ENCODE measurements at regions not wholly inside any gene's neighbourhood (a gene's known extent, or its start where the extent isn't known, plus 50 kb on each side); places are given as distances from the start of the nearest gene placed in this dataset.

- Histone ChIP-seq H3K27ac (ENCODE audit: low read depth, low read length) (no peak overlapping the region), H3K9ac (ENCODE audit: low read length) (no peak overlapping the region), H3K27me3 (ENCODE audit: control insufficient read depth, insufficient read depth, low read length) (no peaks in the 10 kb centered on the region), H3K4me3 (ENCODE audit: low read length) (no peak overlapping the region), H3K36me3 (ENCODE audit: control insufficient read depth, insufficient read depth, low read length) (no peaks in the 10 kb centered on the region), H3K4me1 (ENCODE audit: control insufficient read depth, insufficient read depth, low read length) (no peaks in the 10 kb centered on the region)
Observed at GRCh38 chr6:44624226-44624625, 236.7 kb downstream of the CDC5L start.

- Histone ChIP-seq H3K36me3 (ENCODE audit: control insufficient read depth, insufficient read depth, low read length) (no peaks in the 10 kb centered on the region), H3K27ac (ENCODE audit: low read depth, low read length) (no peak overlapping the region), H3K9ac (ENCODE audit: low read length) (no peak overlapping the region), H3K4me3 (ENCODE audit: low read length) (no peak overlapping the region), H3K4me1 (ENCODE audit: control insufficient read depth, insufficient read depth, low read length) (no peaks in the 10 kb centered on the region), H3K27me3 (ENCODE audit: control insufficient read depth, insufficient read depth, low read length) (no peaks in the 10 kb centered on the region)
Observed at GRCh38 chr6:44624936-44625573, 237.5 kb downstream of the CDC5L start.

GRCh38 chr6:44625996-44626395 is 238.5 kb downstream of the CDC5L start:
- no peak overlapping the region for H3K4me3 ChIP-seq (ENCODE audit: low read length)
- no peak overlapping the region for H3K27ac ChIP-seq (ENCODE audit: low read depth, low read length)
- H3K27me3 ChIP-seq (ENCODE audit: control insufficient read depth, insufficient read depth, low read length) = no peaks in the 10 kb centered on the region

GRCh38 chr6:44626616-44627015 is 239.1 kb downstream of the CDC5L start:
- H3K36me3 ChIP-seq (ENCODE audit: control insufficient read depth, insufficient read depth, low read length) = no peaks in the 10 kb centered on the region

More at GRCh38 chr6:44625996-44626395, 238.5 kb downstream of the CDC5L start:
- Histone ChIP-seq H3K4me1 (ENCODE audit: control insufficient read depth, insufficient read depth, low read length) (no peaks in the 10 kb centered on the region), H3K36me3 (ENCODE audit: control insufficient read depth, insufficient read depth, low read length) (no peaks in the 10 kb centered on the region), H3K9ac (ENCODE audit: low read length) (no peak overlapping the region)

GRCh38 chr6:44627091-44627882 is 239.8 kb downstream of the CDC5L start:
- no peaks in the 10 kb centered on the region for H3K4me1 ChIP-seq (ENCODE audit: control insufficient read depth, insufficient read depth, low read length)

More at GRCh38 chr6:44626616-44627015, 239.1 kb downstream of the CDC5L start:
- Histone ChIP-seq H3K27me3 (ENCODE audit: control insufficient read depth, insufficient read depth, low read length) (no peaks in the 10 kb centered on the region), H3K9ac (ENCODE audit: low read length) (no peak overlapping the region), H3K4me1 (ENCODE audit: control insufficient read depth, insufficient read depth, low read length) (no peaks in the 10 kb centered on the region), H3K4me3 (ENCODE audit: low read length) (no peak overlapping the region), H3K27ac (ENCODE audit: low read depth, low read length) (no peak overlapping the region)

GRCh38 chr6:44627883-44628271 is 240.4 kb downstream of the CDC5L start:
- H3K4me1 ChIP-seq (ENCODE audit: control insufficient read depth, insufficient read depth, low read length) = no peaks in the 10 kb centered on the region
- H3K27me3 ChIP-seq (ENCODE audit: control insufficient read depth, insufficient read depth, low read length) = no peaks in the 10 kb centered on the region
- no peak overlapping the region for H3K9ac ChIP-seq (ENCODE audit: low read length)
- no peak overlapping the region for H3K4me3 ChIP-seq (ENCODE audit: low read length)
- no peaks in the 10 kb centered on the region for H3K36me3 ChIP-seq (ENCODE audit: control insufficient read depth, insufficient read depth, low read length)
- H3K27ac ChIP-seq (ENCODE audit: low read depth, low read length) = no peak overlapping the region

More at GRCh38 chr6:44627091-44627882, 239.8 kb downstream of the CDC5L start:
- Histone ChIP-seq H3K36me3 (ENCODE audit: control insufficient read depth, insufficient read depth, low read length) (no peaks in the 10 kb centered on the region), H3K27ac (ENCODE audit: low read depth, low read length) (no peak overlapping the region), H3K4me3 (ENCODE audit: low read length) (no peak overlapping the region), H3K27me3 (ENCODE audit: control insufficient read depth, insufficient read depth, low read length) (no peaks in the 10 kb centered on the region), H3K9ac (ENCODE audit: low read length) (no peak overlapping the region)

GRCh38 chr6:44628347-44628746 is 240.8 kb downstream of the CDC5L start:
- no peaks in the 10 kb centered on the region for H3K36me3 ChIP-seq (ENCODE audit: control insufficient read depth, insufficient read depth, low read length)
- no peak overlapping the region for H3K4me3 ChIP-seq (ENCODE audit: low read length)
- H3K4me1 ChIP-seq (ENCODE audit: control insufficient read depth, insufficient read depth, low read length) = no peaks in the 10 kb centered on the region
- no peak overlapping the region for H3K9ac ChIP-seq (ENCODE audit: low read length)
- no peak overlapping the region for H3K27ac ChIP-seq (ENCODE audit: low read depth, low read length)
- no peaks in the 10 kb centered on the region for H3K27me3 ChIP-seq (ENCODE audit: control insufficient read depth, insufficient read depth, low read length)

GRCh38 chr6:44629636-44630035 is 242.1 kb downstream of the CDC5L start:
- H3K4me1 ChIP-seq (ENCODE audit: control insufficient read depth, insufficient read depth, low read length) = no peaks in the 10 kb centered on the region
- H3K36me3 ChIP-seq (ENCODE audit: control insufficient read depth, insufficient read depth, low read length) = no peaks in the 10 kb centered on the region
- H3K9ac ChIP-seq (ENCODE audit: low read length) = no peak overlapping the region
- H3K27ac ChIP-seq (ENCODE audit: low read depth, low read length) = no peak overlapping the region
- H3K4me3 ChIP-seq (ENCODE audit: low read length) = no peak overlapping the region
- H3K27me3 ChIP-seq (ENCODE audit: control insufficient read depth, insufficient read depth, low read length) = no peaks in the 10 kb centered on the region

GRCh38 chr6:44630125-44631028 is 242.9 kb downstream of the CDC5L start:
- Histone ChIP-seq H3K4me1 (ENCODE audit: control insufficient read depth, insufficient read depth, low read length) (no peaks in the 10 kb centered on the region), H3K36me3 (ENCODE audit: control insufficient read depth, insufficient read depth, low read length) (no peaks in the 10 kb centered on the region), H3K4me3 (ENCODE audit: low read length) (no peak overlapping the region), H3K27ac (ENCODE audit: low read depth, low read length) (no peak overlapping the region), H3K27me3 (ENCODE audit: control insufficient read depth, insufficient read depth, low read length) (no peaks in the 10 kb centered on the region), H3K9ac (ENCODE audit: low read length) (no peak overlapping the region)

GRCh38 chr6:44631968-44632367 is 244.5 kb downstream of the CDC5L start:
- H3K9ac ChIP-seq (ENCODE audit: low read length) = no peak overlapping the region
- H3K4me1 ChIP-seq (ENCODE audit: control insufficient read depth, insufficient read depth, low read length) = no peaks in the 10 kb centered on the region
- H3K27me3 ChIP-seq (ENCODE audit: control insufficient read depth, insufficient read depth, low read length) = no peaks in the 10 kb centered on the region

GRCh38 chr6:44634321-44634720 is 246.8 kb downstream of the CDC5L start:
- H3K4me3 ChIP-seq (ENCODE audit: low read length) = no peak overlapping the region
- no peaks in the 10 kb centered on the region for H3K27me3 ChIP-seq (ENCODE audit: control insufficient read depth, insufficient read depth, low read length)
- H3K4me1 ChIP-seq (ENCODE audit: control insufficient read depth, insufficient read depth, low read length) = no peaks in the 10 kb centered on the region
- H3K36me3 ChIP-seq (ENCODE audit: control insufficient read depth, insufficient read depth, low read length) = no peaks in the 10 kb centered on the region
- no peak overlapping the region for H3K9ac ChIP-seq (ENCODE audit: low read length)
- H3K27ac ChIP-seq (ENCODE audit: low read depth, low read length) = no peak overlapping the region

More at GRCh38 chr6:44631968-44632367, 244.5 kb downstream of the CDC5L start:
- H3K36me3 ChIP-seq (ENCODE audit: control insufficient read depth, insufficient read depth, low read length) = no peaks in the 10 kb centered on the region
- H3K4me3 ChIP-seq (ENCODE audit: low read length) = no peak overlapping the region
- H3K27ac ChIP-seq (ENCODE audit: low read depth, low read length) = no peak overlapping the region

- H3K27me3 ChIP-seq (ENCODE audit: control insufficient read depth, insufficient read depth, low read length) = no peaks in the 10 kb centered on the region
- no peak overlapping the region for H3K9ac ChIP-seq (ENCODE audit: low read length)
Observed at GRCh38 chr6:44635486-44635885, 248.0 kb downstream of the CDC5L start.

More at GRCh38 chr6:44635486-44635885, 248.0 kb downstream of the CDC5L start:
- H3K27ac ChIP-seq (ENCODE audit: low read depth, low read length) = no peak overlapping the region
- no peaks in the 10 kb centered on the region for H3K36me3 ChIP-seq (ENCODE audit: control insufficient read depth, insufficient read depth, low read length)
- H3K4me3 ChIP-seq (ENCODE audit: low read length) = no peak overlapping the region
- no peaks in the 10 kb centered on the region for H3K4me1 ChIP-seq (ENCODE audit: control insufficient read depth, insufficient read depth, low read length)
